HG03457 (cell line): ENCODE measurements at regions not wholly inside any gene's neighbourhood (a gene's known extent, or its start where the extent isn't known, plus 50 kb on each side); places are given as distances from the start of the nearest gene placed in this dataset.
"Not testable (repeated sequence)": the region's sequence is repeated elsewhere in the genome, so short reads cannot be mapped to it uniquely, and the experiment has no call there.

Experiments
- ATAC-seq: cut with Tn5 transposase; IDR thresholded peaks from one replicate; pipeline ENCODE4 v1.9.1; 2021; ENCODE audit warnings: moderate number of reproducible peaks; ENCODE audit not compliant: unreplicated experiment

GRCh38 chr4:145255311-145255710 is 74.9 kb upstream of the OTUD4 start:
- ATAC-seq: not testable (repeated sequence)

- ATAC-seq: no peak
These were observed 71.8 kb upstream of the OTUD4 start for GRCh38 chr4:145252190-145252589.

- no peak for ATAC-seq
These were observed 71.0 kb upstream of the OTUD4 start for GRCh38 chr4:145251391-145251790.

- no peak for ATAC-seq
These were observed 68.6 kb upstream of the OTUD4 start for GRCh38 chr4:145248971-145249370.

GRCh38 chr4:145248502-145248901 is 68.1 kb upstream of the OTUD4 start:
- no peak for ATAC-seq

- ATAC-seq: peak; percentile 92
These were observed 53.8 kb upstream of the OTUD4 start for GRCh38 chr4:145234091-145234706.

- no peak for ATAC-seq
These were observed 51.7 kb upstream of the OTUD4 start for GRCh38 chr4:145231906-145232700.

- ATAC-seq: no peak
These were observed 50.3 kb upstream of the OTUD4 start for GRCh38 chr4:145230726-145231125.
